ENCODE measurements at regions not wholly inside any gene's neighbourhood (a gene's known extent, or its start where the extent isn't known, plus 50 kb on each side); places are given as distances from the start of the nearest gene placed in this dataset.

DNA sequence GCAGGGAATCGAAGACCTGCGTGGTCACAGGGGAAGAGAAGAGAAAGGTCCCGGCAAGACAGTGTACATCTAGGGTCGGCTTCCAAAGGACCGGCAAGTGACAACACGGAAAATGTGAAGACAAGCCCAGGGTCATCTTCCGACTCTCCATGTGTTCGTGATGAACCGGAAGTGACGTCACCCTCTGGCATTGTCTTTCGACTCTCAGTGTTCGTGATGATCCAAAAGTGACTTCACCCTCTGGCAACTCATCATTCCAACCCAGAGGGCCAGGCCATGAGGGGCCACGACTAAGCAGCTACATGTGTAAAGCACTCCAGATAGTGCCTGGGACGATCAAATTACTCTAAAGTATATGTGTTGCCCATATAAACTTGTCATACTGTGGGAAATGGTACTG lies 290.8 kb downstream of the THBS2 start:
- TF ChIP-seq BHLHE40 (IDR thresholded peaks at IDR 0.05; ENCODE audit: borderline replicate concordance), result no peak
- TF ChIP-seq FOXM1 (IDR thresholded peaks at IDR 0.05; ENCODE audit: borderline replicate concordance), result no peak
- TF ChIP-seq SUZ12 (IDR thresholded peaks at IDR 0.05), result no peak
- no peak for TF ChIP-seq SP1 (IDR thresholded peaks at IDR 0.05)
- TF ChIP-seq HDGF (IDR thresholded peaks at IDR 0.05; ENCODE audit: borderline replicate concordance), result no peak
- no peak for TF ChIP-seq LEF1 (IDR thresholded peaks at IDR 0.05; ENCODE audit: borderline replicate concordance)
- no peak for TF ChIP-seq ELF4 (IDR thresholded peaks at IDR 0.05)
